SU-DHL-6 (cell line): ENCODE measurements at regions not wholly inside any gene's neighbourhood (a gene's known extent, or its start where the extent isn't known, plus 50 kb on each side); places are given as distances from the start of the nearest gene placed in this dataset.

Source experiments
- CTCF ChIP-seq: fragments of 200-600 bp; sonication (generic); IDR thresholded peaks from one replicate; pipeline ENCODE4 v1.5.1; 2017; ENCODE audit warnings: antibody characterized with exemption, mild to moderate bottlenecking, low read length, moderate library complexity; ENCODE audit not compliant: insufficient read depth, poor library complexity, severe bottlenecking
- EZH2phosphoT487 ChIP-seq: fragments of 200-600 bp; sonication (generic), shearing (Covaris generic); conservative IDR thresholded peaks from 2 replicates; pipeline ENCODE4 v1.6.1; 2018; ENCODE audit warnings: mild to moderate bottlenecking, antibody characterized with exemption, low read length, moderate library complexity, mixed read lengths

DNA sequence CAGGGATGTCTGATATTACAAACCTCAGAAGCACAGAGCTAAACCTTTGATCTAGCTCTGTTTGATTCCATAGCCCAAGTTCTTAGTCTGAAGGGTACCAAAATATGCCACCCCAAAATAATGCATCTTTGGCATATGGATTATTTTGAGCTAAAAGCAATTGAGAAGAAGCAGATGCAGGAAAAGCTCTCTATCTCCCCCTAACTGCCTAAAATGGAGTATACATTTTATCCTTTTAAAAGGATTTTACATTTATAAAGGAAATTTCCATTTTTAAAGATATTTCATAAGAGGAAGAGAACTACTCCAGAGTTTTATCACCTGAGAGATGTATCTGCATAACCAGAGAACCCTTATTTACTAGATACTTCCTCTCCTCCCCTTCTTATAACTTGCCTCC, 158.7 kb downstream of the ZNF674 start:
- TF ChIP-seq CTCF = no peak
- no peak for TF ChIP-seq EZH2phosphoT487
